C4-2B (cell line): ENCODE measurements at regions not wholly inside any gene's neighbourhood (a gene's known extent, or its start where the extent isn't known, plus 50 kb on each side); places are given as distances from the start of the nearest gene placed in this dataset.

Source experiments
- H3K27ac ChIP-seq: fragments of 450-650 bp; 2 replicates; pipeline ENCODE4 v1.5.1; 2017
- ZFX ChIP-seq: fragments of 450-650 bp; IDR thresholded peaks from 2 replicates; pipeline ENCODE4 v1.6.1; 2017
- TF ChIP-seq, protein P1 (sequence below): fragments of 450-650 bp; conservative IDR thresholded peaks from 2 replicates; pipeline ENCODE4 v1.5.1; 2017; ENCODE audit warnings: mild to moderate bottlenecking

DNA sequence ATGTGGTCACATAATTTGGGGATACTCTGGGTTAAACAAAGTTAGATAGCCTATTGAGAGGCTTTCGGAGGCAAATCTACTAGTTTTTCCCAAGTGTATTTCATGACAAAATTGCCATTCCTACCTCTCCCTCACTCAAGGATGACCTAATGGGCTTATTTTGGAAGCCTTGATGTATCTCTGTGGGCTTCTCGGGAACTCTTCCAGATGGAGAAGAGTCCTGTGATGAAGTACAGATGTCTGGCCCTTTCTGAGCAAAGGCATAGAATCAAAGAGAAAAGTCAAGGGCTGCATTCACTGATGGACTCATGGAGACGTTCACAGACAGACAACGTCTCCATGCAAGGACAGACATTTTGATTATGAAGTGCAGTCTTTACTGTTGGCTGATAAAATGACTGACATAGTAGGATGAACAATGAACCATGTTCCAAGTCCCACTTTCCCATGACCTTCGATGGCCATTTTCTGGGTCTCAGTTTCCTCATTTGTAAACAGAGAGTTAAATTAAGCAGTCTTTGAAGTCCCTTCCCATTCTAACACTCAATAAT, 347.2 kb upstream of the CD180 start:
- TF ChIP-seq, protein P1, sequence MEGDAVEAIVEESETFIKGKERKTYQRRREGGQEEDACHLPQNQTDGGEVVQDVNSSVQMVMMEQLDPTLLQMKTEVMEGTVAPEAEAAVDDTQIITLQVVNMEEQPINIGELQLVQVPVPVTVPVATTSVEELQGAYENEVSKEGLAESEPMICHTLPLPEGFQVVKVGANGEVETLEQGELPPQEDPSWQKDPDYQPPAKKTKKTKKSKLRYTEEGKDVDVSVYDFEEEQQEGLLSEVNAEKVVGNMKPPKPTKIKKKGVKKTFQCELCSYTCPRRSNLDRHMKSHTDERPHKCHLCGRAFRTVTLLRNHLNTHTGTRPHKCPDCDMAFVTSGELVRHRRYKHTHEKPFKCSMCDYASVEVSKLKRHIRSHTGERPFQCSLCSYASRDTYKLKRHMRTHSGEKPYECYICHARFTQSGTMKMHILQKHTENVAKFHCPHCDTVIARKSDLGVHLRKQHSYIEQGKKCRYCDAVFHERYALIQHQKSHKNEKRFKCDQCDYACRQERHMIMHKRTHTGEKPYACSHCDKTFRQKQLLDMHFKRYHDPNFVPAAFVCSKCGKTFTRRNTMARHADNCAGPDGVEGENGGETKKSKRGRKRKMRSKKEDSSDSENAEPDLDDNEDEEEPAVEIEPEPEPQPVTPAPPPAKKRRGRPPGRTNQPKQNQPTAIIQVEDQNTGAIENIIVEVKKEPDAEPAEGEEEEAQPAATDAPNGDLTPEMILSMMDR: no peak
- no peak for TF ChIP-seq ZFX
- H3K27ac ChIP-seq: no peak overlapping the region

DNA sequence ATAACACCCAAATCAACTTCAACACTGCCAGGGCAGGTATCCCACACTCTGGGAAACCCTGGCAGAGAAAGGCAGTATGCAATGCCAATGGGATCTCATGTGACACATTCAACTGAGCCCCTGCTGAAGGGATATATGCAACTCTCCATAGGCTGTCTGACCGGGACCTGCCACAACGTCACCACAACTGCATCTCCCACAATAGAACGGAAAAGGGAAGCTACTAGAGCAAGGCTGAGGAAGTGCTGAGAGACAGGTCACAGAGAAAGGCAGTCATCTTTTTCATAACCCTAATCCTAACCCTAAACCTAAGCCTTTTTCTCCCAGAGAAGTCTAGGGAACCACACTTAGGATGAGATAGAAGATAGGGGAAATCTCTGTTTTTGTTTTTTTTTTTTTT, 345.9 kb upstream of the CD180 start:
- no peak overlapping the region for H3K27ac ChIP-seq
- TF ChIP-seq, protein P1: no peak
- TF ChIP-seq ZFX: no peak

DNA sequence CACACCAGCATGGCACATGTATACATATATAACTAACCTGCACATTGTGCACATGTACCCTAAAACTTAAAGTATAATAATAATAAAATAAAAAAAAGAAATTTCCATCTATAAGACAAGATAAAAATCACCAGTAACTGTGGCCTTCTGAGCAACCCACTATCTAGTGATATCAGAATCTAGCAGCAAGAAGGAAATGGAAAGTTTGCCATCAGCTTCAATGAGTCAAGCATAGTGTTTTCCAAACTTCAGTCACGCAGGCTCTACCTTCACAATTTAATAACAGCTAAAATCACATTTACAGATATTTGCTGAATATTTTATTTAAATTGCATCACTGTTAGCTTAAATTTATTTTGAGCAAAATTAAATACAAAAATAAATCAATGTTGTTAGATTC, 345.3 kb upstream of the CD180 start:
- TF ChIP-seq, protein P1: no peak
- TF ChIP-seq ZFX: no peak

DNA sequence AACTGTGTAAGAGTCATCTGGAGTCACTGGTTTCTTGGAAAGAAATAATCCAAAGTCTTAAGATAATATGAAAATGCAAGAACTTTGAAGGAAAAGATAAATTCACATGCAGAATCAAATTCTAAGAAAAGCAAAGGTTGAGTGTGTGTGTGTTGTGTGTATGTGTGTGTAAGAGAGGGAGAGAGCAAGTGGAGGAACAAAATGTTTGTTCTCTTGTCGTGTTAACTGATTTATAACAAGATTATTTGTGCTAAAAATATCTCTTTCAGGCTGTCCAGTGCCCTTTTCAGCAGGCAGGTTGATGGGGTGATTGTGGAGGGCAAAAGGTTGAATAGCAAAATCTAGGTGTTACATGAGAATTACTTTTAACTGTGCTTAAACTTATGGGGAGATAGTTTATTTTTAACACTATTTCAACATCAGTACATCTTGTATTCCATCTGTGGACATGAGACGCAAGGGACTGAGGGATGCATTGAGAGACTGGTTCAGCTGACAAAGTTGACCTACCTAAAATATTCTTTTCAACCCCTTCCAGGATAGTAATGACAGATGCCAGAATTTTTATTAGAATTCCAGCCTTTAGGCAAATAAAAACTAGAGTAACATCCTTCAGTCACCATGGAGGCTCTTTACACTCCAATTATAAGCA, 342.4 kb upstream of the CD180 start:
- TF ChIP-seq, protein P1: no peak
- no peak for TF ChIP-seq ZFX
- H3K27ac ChIP-seq: no peak overlapping the region

More for the DNA sequence above, 345.3 kb upstream of the CD180 start:
- no peak overlapping the region for H3K27ac ChIP-seq

DNA sequence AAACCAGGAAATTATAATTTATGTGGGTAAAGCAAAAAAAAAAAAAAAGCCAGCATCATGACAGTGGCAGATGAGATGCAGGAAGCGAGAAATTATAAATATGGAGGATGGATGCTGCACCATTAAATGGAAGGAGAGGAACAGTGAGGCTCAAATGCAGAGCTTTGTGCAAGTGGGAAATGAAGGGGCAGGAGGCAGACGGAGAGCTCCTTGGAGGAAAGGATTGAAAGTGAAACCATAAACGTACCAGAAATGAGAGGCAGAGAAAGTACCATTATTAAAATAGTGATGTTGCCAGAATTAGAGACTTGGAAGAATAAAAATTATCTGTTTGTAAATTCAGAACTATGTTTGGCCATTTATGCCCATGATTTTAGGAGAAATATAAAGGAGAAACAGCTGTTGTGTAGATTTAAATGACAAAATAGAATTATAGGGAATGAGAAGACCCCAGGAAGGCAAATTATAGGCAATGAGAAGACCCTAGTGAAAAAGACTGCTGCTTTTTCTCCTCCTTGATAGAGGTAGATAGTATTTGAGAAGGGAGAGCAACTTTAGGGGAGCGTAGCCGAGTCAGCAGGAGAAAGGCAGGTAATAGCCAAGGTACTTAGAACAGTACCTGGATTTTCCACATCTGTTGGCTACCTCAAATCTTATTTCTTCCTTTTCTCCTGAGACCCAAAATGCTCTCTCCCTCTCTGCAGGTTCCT, 341.0 kb upstream of the CD180 start:
- TF ChIP-seq, protein P1: no peak
- no peak for TF ChIP-seq ZFX
- no peak overlapping the region for H3K27ac ChIP-seq

DNA sequence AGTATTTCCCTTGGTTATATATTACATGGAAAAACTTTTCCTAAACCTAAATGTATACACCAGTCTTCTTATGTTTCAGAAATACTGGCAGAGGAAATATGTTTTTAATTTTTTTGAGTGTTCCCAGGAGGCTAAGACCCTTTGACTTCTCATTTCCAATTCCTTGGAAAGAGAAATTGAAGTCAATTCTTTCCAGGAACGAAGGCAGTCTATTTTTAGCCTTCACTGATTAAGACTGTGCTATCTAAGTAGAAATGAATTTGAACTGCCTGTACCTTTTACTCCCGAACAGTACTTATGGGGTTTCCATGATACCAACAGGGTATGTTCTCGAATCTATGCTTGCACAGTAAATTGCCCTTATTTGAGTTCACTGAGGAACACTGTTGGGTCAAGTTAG, 340.3 kb upstream of the CD180 start:
- H3K27ac ChIP-seq: no peak overlapping the region
- TF ChIP-seq ZFX: no peak
- TF ChIP-seq, protein P1: no peak

DNA sequence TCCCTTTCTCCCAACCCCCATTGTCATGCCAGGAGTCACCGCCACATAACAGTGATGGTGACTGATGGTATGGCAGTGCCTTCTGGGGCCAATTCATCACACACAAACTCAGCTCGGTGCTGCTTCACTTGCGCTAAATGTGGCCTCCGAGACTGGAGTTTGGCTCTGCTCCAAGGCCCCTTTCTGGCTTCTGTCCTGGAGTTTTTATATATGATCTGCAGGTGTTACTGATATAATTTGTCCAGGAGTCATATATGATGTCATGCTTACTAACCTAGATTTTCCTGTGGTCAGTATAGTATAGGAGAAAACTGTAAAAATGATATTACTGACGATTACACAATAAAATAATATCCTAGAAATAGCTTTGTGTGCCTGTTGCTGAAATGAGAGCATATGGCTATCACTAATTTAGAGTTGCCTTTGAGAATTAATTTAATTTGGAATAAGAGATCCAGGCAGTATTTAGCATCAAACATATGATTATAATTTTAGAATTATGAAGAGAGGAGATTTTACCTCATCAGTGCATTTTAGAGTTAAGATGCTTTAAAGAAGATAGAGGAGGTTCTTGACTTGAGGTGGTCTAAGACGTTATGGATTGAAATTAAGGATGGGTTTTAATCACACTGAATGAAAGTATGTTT, 334.1 kb upstream of the CD180 start:
- no peak overlapping the region for H3K27ac ChIP-seq
- TF ChIP-seq ZFX: no peak
- TF ChIP-seq, protein P1: no peak
